ENCODE measurements at regions not wholly inside any gene's neighbourhood (a gene's known extent, or its start where the extent isn't known, plus 50 kb on each side); places are given as distances from the start of the nearest gene placed in this dataset.

GRCh38 chr15:35137190-35137574 is 52.1 kb upstream of the NANOGP8 start:
- TF ChIP-seq POLR2A (IDR thresholded peaks at IDR 0.05; ENCODE audit: low read depth, low read length), result no peak
- no peak for TF ChIP-seq TAF1 (IDR thresholded peaks at IDR 0.05; ENCODE audit: low read depth, low read length)
- TF ChIP-seq POLR2AphosphoS5 (IDR thresholded peaks at IDR 0.05; ENCODE audit: low read depth, low read length), result no peak
